ENCODE measurements at regions not wholly inside any gene's neighbourhood (a gene's known extent, or its start where the extent isn't known, plus 50 kb on each side); places are given as distances from the start of the nearest gene placed in this dataset.
"Not testable (repeated sequence)": the region's sequence is repeated elsewhere in the genome, so short reads cannot be mapped to it uniquely, and the experiment has no call there.

GRCh38 chrX:139475432-139475831 is 55.1 kb upstream of the F9 start:
- DNase-seq (ENCODE audit: low spot score) = no peak

GRCh38 chrX:139461945-139462344 is 68.6 kb upstream of the F9 start:
- DNase-seq (ENCODE audit: low spot score) = not testable (repeated sequence)

- DNase-seq (ENCODE audit: low spot score) = no peak
Observed at GRCh38 chrX:139454743-139455142, 75.8 kb upstream of the F9 start.

DNA sequence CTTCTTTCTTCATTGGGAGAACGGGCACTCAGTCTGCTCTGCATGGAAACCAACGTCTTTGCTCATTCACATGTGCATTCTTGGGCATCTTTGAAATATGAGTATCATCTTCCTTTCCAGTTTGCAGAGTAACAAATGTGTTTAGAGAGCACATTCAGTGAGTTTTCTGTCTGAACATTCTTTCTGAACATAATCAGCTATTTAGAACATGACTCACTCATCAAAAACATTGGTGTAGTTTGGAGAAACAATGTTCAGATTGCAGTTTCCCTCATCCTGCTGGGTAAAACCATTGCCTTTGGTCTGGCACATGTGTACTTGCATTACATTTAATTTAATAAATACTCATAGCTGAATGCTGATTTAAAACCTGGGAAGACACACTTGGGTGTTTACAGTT is 81.5 kb upstream of the F9 start:
- DNase-seq (ENCODE audit: low spot score) = no peak

GRCh38 chrX:139446832-139447231 is 83.7 kb upstream of the F9 start:
- DNase-seq (ENCODE audit: low spot score) = no peak

GRCh38 chrX:139429913-139430312 is 100.6 kb upstream of the F9 start:
- DNase-seq (ENCODE audit: low spot score) = peak; percentile 25

- DNase-seq (ENCODE audit: low spot score) = no peak
Observed at GRCh38 chrX:139423186-139423585, 107.4 kb upstream of the F9 start.

- not testable (repeated sequence) for DNase-seq (ENCODE audit: low spot score)
Observed at GRCh38 chrX:139398258-139398657, 132.3 kb upstream of the F9 start.

GRCh38 chrX:139388254-139388653 is 142.3 kb upstream of the F9 start:
- no peak for DNase-seq (ENCODE audit: low spot score)

GRCh38 chrX:139382529-139382928 is 148.0 kb upstream of the F9 start:
- no peak for DNase-seq (ENCODE audit: low spot score)

GRCh38 chrX:139376547-139376946 is 154.0 kb upstream of the F9 start:
- not testable (repeated sequence) for DNase-seq (ENCODE audit: low spot score)

DNA sequence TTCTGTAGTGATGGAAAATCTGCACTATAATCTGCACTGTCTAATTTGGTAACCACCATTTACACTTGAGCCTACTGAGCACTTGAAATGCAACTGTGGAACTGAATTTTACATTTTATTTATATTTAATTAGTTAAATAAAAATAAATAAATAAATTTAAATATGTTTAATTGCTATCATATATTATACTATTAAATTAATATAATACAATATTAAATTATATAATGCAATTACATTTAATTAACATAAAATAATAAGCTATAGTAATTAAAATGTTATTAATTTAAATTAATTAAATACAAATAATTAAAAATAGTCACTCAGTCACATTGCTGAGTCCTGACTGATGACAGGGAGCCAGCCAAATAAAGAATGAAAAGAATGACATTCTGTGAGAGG is 170.2 kb upstream of the F9 start:
- DNase-seq (ENCODE audit: low spot score) = no peak

DNA sequence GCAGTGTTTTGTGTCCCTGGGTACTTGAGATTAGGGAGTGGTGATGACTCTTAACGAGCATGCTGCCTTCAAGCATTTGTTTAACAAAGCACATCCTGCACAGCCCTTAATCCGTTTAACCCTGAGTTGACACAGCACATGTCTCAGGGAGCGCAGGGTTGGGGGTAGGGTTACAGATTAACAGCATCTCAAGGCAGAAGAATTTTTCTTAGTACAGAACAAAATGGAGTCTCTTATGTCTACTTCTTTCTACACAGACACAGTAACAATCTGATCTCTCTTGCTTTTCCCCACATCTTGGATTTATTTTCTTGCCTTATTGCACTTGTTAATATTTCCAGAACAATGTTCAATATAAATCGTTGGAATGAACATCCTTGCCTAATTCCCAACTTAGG is 187.9 kb upstream of the F9 start:
- DNase-seq (ENCODE audit: low spot score) = not testable (repeated sequence)

DNA sequence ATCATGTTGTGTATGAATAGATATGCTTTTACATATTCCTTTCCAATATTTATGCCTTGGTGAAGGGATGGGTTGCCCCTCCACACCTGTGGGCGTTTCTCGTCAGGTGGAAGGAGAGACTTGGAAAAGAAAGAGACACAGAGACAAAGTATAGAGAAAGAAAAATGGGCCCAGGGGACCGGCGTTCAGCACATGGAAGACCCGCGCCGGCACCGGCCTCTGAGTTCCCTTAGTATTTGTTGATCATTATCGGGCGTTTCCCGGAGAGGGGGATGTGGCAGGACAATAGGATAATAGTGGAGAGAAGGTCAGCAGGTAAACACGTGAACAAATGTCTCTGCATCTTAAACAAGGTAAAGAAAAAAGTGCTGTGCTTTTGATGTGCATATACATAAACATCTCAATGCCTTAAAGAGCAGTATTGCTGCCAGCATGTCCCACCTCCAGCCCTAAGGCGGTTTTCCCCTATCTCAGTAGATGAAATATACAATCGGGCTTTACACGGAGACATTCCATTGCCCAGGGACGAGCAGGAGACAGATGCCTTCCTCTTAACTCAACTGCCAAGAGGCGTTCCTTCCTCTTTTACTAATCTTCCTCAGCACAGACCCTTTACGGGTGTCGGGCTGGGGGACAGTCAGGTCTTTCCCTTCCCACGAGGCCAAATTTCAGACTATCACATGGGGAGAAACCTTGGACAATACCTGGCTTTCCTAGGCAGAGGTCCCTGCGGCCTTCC is 188.5 kb upstream of the F9 start:
- not testable (repeated sequence) for DNase-seq (ENCODE audit: low spot score)

DNA sequence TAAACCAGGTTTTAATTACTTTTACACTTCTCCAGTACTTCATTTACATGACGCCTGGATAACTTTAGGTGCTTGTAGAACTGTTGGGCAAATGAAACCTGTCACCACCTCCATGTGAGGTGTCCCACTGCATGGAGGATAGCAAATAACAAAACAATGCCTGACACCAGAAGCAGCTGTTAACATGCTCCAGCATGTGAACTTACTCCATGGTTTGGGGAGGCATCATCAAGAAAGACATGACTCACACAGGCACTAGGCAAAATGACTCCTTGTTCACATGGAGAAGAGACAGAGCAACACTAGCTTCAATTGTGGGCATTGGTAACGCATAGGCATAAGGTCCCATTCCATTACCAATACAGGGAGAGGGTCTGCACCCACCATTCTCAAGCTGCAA is 198.1 kb upstream of the F9 start:
- no peak for DNase-seq (ENCODE audit: low spot score)

GRCh38 chrX:139327355-139327754 is 203.2 kb upstream of the F9 start:
- no peak for DNase-seq (ENCODE audit: low spot score)

GRCh38 chrX:139324756-139325155 is 205.8 kb upstream of the F9 start:
- DNase-seq (ENCODE audit: low spot score) = no peak

- not testable (repeated sequence) for DNase-seq (ENCODE audit: low spot score)
Observed at GRCh38 chrX:139320661-139321354, 209.7 kb upstream of the F9 start.

GRCh38 chrX:139306675-139307074 is 223.9 kb upstream of the F9 start:
- not testable (repeated sequence) for DNase-seq (ENCODE audit: low spot score)

DNA sequence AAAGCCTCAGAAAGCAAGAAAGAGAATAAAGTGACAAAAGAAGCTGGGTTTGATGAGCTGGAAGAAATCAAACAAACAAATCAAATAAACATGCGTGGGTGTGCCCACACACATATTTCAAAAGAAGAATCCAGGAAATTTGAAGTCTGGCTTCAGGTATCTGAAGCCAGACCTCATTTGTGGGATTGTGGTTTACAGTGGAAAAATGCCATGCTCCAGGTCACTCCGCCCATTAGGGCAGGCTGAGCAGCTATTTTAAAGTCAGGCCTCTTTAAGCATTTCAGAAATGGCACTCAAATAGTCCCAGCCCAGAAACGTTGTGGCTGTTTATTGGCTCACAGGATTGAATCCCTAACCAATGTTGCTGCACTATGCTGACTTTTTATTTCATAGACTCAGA is 226.1 kb upstream of the F9 start:
- DNase-seq (ENCODE audit: low spot score) = no peak

DNA sequence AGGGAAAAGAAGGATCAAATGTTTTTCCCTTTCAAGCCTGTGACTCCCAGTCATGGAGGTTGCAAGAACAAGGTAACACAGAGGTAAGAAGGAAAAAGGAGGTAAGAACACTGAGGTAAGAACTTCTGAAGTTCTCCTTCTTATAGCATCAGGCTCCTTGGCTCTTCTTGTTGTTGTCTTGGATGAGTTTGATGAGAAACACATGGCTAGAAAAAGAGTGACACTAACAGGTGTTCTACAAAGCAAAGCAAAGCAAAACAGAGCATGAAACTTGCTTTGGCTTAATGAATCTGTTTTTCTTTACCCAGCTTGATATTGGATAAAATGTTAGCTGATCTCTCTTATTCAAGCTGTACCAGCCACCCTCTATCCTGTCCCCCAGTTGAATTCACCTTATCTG is 231.2 kb upstream of the F9 start:
- DNase-seq (ENCODE audit: low spot score) = no peak

- DNase-seq (ENCODE audit: low spot score) = no peak
Observed at GRCh38 chrX:139298437-139298836, 232.1 kb upstream of the F9 start.

GRCh38 chrX:139297638-139298037 is 232.9 kb upstream of the F9 start:
- DNase-seq (ENCODE audit: low spot score) = no peak

- no peak for DNase-seq (ENCODE audit: low spot score)
Observed at GRCh38 chrX:139293991-139294390, 236.5 kb upstream of the F9 start.

Measured in iPS-NIHi11 (cell line).